ENCODE measurements at regions not wholly inside any gene's neighbourhood (a gene's known extent, or its start where the extent isn't known, plus 50 kb on each side); places are given as distances from the start of the nearest gene placed in this dataset.

DNA sequence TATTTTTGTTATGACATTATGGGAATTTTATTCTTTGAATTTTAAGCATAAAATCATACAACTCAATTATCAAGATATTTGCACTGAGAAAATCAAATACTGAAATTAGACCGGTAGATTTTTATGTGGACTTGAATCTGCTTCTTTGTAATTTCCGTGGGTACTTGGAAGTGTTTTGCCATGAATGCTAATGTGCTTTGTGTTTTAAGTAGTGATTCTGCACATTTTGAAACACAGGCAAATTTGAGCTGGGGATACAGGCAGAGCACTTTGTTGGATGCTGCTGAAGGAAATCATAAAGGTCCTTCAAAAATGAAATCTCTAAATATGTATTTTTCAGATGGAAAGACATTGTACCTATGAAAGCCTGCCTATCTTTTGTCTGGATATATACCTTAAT lies 446.3 kb upstream of the POU3F3 start:
- DNase-seq (ENCODE audit: low spot score): no peak

DNA sequence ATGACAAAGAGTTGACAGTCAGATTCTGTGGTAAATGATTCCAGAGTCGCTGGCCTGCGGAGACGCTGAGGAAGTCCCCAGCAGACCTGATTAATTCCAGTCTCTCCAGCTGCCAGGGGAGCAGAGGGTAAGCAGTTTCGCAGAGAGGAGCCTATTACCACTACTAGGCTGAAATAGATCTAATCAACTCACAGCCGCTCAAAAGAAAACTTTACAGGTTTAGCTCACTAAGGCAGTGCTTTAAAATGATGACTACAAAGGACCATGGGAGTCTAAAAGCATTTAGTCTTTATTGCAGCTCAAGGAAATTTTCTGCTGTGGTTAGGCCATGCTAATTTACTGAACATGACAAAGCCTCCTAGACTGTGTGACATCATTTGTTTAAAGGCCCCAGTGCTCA lies 445.6 kb upstream of the POU3F3 start:
- DNase-seq (ENCODE audit: low spot score): no peak

DNA sequence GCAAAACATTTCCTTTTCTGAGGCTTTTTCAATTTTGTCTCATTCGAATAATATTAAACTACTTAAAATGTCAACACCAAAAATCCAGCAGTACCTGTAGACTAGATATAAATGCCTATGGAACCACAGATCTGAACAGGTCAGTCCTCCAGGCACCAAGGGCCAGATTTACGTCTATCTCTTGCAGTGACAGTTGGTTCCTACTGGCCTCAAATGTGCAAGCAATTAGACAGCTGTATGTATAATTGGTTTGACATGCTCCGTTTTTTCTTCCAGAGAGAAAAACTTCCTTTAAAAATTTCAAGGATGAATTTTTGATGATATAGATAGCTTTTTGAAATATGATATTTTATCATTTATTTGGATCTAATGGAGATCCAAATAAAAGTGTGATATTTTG lies 443.8 kb upstream of the POU3F3 start:
- DNase-seq (ENCODE audit: low spot score): no peak

DNA sequence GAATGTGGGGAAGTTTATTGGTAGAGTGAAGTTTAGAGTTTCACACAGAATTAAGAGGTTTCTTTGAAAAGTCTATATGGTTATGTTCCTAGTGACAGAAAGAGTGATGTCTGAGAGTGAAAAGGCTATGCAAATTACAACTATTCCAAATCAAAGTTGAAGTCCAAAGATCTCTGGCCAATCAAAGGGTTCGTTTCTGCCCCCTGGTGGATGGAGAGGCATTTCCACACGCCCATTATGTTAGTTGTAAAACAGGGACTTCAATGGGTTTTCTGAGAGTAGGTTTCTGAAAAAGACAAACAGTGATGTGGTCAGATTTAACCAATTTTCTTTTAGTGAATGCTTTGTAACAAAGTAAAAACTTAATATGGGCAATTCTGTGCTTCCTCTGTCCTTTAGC lies 441.5 kb upstream of the POU3F3 start:
- peak; percentile 43 for DNase-seq (ENCODE audit: low spot score)

DNA sequence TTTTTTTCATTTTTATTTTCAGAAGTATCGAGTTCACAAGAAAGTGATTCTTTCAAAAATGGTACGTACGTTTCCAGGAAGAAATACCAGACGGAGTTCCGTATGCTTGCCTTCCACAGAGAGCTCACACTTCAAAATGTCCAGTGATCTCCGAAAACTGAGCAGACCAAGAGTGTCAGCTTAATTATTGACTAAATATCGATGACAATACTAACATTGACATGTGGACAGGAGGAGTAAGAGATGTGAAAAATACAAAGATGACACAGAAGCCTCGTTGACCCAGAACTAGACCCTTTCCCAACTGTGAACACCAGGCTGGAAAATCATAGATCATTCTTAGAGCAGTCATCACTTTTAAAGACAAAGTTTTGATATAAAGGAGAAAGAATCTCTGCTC lies 440.0 kb upstream of the POU3F3 start:
- DNase-seq (ENCODE audit: low spot score): no peak

- no peak for DNase-seq (ENCODE audit: low spot score)
These were observed 438.6 kb upstream of the POU3F3 start for GRCh38 chr2:104415284-104415683.

GRCh38 chr2:104416339-104417000 lies 437.4 kb upstream of the POU3F3 start:
- DNase-seq (ENCODE audit: low spot score): no peak

GRCh38 chr2:104420420-104420819 lies 433.5 kb upstream of the POU3F3 start:
- no peak for DNase-seq (ENCODE audit: low spot score)

DNA sequence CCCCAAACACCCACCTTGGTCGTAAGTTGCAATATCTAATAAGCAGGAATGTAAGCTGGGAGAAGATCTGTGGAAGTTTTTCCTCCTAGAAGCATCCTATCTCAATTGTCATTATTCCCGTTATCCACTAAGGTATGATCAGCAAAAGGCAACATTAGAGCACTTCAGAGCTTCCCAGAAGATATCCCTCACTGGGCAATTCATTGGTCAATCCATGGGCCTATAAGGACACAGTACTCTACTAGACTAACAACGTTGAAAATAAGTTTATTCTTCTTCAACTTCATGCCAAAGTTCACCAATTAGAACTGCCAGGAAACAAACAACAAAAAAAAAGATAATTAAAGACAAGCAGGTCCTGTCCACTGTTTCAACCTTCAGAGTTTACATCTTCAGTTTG lies 433.0 kb upstream of the POU3F3 start:
- no peak for DNase-seq (ENCODE audit: low spot score)

DNA sequence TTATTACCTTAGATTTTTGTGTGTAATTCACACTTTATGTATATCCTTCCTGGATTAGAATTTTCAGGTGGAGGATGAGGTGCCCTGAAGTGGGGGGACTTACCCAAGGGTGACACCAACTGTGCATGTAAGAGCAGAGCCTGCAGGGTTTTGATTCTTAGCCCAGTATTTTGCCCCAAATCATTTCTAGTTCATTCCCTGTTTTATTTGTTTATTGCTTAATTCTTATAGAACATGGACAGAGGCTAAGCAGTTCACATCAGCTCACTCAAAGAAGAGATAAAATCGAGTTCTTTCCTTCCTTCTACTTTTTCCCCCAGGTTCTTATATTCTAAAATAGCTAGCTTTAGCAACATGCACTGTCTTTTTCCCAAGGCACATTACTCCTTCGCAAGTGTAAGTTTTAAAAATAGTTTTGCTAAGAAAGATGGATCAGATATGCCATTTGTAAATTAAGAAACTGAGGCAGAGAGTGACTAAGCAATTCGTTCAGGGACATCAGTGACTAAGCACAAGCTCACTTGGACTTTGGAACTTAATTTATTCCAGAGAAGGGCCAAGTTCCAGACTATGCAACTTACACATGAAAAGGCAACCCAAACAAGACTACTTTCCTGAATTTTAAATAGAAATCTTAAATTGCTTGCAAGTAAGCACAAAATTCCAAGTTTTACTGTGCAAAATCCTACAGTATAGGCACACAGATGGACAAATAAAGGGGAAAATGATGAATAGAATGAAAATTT lies 427.9 kb upstream of the POU3F3 start:
- DNase-seq (ENCODE audit: low spot score): no peak

- no peak for DNase-seq (ENCODE audit: low spot score)
These were observed 425.8 kb upstream of the POU3F3 start for GRCh38 chr2:104428155-104428554.

- DNase-seq (ENCODE audit: low spot score): no peak
These were observed 424.1 kb upstream of the POU3F3 start for GRCh38 chr2:104429639-104430358.

DNA sequence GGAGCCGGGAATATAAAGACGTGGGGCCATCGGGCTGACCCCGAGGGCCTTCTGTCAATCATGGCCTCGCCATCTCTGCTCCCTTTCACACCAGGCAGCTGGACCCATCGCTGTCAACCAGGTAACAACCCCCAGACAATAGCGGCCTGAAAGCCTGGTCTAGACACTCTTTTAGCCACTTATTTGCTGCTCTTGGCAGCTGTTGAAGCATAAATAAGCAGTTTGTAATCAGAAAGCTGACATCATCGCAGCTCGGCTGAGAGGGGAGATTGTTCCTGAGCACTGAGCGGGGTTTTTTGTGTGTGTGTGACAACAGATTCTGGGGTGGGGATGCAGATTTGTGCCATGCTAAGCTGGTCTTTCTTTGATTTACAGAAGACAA lies 423.6 kb upstream of the POU3F3 start:
- DNase-seq (ENCODE audit: low spot score): no peak

DNA sequence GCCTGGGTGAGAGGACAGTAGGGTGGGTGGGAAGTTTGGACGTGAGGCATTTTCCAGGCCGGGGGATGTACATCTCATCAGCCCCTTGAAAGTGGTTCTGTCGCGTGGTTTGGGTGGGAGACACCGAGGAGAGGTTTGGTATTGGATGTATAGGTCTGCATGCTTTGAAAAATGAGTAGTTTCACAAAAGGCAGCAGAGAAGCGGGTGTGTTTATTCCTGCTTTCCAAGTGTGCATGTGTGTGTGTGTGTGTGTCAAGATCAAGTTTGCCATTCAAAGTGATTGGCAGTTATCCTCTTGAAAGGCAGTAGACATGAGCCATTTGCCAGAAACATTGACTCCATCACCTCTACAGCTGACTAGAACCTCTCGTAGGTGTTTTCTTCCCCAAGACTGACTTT lies 423.1 kb upstream of the POU3F3 start:
- no peak for DNase-seq (ENCODE audit: low spot score)

DNA sequence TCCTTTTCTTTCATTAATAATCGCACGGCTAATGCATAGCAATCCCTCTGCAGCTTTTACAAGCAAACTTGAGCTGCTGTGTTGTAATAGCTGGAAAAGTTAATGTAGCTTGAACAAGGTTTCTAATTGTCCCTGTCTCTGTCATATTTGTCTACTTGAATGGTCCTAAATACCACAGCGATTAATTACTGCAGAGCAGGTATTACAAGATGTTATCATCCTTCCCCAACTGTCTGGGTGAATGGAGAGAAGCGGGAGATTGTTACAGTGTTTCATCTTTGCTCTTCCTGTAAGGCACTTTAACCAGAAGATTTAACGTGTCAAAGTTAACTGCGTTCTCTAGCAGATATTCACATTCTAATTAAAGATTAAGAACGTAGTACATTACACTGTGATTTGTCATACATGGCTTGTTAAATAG lies 422.2 kb upstream of the POU3F3 start:
- no peak for DNase-seq (ENCODE audit: low spot score)

DNA sequence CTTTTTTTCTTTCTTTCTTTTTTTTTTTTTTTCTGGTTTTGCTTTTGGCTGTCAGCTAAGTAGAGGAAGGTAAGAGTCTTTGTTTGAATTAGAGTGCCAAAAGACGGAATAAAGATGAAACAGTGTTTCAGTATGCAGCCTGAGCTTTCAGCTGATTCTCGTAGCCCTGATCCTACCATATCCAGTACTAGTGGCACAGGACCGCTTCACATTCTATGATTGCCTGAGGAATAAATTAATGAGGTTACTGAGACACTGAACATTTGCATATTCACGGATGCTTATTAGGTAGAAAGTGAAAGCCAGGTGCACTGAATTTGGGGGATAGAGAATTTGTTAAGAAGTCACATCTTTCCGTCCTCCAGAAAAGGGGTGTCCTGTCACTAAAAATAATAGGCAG lies 421.5 kb upstream of the POU3F3 start:
- DNase-seq (ENCODE audit: low spot score): no peak

GRCh38 chr2:104432991-104433390 lies 420.9 kb upstream of the POU3F3 start:
- DNase-seq (ENCODE audit: low spot score): no peak

DNA sequence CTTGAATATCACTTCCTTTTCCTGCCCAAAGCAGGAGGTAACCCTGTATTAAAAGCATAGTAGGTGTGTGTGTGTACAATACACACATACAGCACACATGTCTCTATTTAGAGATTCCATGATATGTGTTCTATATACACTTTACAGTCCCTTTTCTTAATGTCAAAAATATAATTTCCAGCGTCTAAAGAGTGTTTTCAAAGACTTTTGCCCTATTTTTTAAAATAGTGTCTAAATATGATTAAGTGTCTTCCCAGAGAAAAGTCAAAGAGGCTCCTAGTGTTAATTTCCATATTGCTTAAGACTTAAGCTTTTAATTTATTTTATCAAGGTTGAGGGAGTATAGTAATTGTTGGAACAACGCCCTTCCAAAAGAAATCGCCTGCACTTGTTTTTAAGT lies 420.3 kb upstream of the POU3F3 start:
- no peak for DNase-seq (ENCODE audit: low spot score)

DNA sequence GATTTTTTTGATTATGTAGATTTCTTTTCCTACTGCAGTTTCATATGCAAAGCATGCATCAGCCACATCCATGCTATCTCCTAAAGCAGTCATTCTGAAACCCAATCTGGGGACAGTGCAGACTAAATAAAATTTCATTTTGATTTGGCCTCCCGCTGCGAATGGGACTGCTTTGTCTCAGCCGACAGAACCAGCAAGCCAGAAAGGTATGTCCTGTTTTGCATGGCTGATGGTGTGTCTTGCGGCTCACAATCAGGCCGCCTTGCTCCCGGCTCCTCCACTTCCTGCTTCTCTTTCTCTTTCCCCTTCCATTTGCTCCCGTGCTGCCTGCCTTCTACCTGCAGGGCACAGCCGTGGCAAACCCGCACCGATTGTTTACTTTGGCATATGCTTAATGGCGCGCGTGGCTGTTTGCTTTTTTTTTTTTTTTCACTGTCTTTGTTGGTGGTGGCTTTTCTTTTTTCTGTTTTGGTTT lies 419.6 kb upstream of the POU3F3 start:
- peak; percentile 57 for DNase-seq (ENCODE audit: low spot score)

GRCh38 chr2:104434966-104435365 lies 418.9 kb upstream of the POU3F3 start:
- DNase-seq (ENCODE audit: low spot score): no peak

DNA sequence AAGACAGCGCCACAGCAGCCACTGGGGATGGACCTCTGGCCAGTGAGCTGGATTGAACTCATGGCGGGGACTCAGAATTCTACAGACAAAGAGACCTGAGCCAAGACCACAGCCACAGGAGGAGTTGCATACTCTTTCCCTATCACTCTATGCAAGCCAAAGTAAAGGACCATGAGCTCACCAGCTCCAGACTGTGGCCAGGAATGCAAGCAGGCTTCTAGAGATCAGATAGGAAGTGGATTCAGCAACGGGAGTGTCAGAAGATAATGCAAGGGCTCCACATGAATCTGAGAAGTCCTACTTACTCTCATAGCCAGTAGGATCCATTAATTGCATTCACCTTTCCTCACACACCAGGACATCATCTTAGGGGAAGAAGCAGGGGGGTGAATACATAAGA lies 415.4 kb upstream of the POU3F3 start:
- no peak for DNase-seq (ENCODE audit: low spot score)

DNA sequence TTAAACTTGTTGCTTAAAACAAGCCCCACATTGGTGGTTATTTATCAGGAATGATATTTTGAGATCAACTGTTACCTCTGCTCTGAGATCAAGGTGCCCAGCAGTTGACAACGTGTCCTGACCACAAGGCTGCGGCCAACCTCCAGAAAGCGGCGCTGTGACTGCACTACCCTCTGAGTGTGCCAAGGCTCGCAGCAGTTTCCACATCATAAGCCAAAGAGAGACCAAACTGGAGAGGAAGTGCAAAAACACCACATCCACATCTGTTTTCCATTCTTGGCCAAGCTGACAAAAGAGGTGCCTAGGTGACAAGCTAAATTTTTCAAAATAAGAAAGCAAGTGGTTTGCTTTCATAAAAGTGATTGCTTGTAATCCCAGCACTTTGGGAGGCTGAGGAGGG lies 410.8 kb upstream of the POU3F3 start:
- DNase-seq (ENCODE audit: low spot score): no peak

DNA sequence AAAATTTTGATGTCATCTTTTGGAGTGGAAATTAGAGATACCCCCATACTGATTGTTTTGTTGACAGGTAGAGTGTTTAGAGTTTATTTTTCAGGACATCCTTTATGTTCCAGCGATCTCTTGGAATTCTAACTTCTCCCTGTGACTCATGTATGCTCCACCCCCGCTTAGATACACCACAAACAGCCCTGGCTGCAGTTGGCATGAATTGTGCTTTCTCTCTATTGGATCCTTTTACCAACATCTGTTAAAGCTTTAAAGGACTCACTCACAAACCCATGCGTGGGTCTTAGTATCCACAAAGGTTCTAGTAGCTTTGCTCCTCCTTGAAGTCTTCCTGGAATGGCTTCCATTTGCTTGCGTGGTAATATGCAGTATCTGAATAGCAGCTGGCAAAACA lies 409.5 kb upstream of the POU3F3 start:
- peak; percentile 83 for DNase-seq (ENCODE audit: low spot score)
